ENCODE measurements at regions not wholly inside any gene's neighbourhood (a gene's known extent, or its start where the extent isn't known, plus 50 kb on each side); places are given as distances from the start of the nearest gene placed in this dataset.

GRCh38 chr7:15801041-15801440 is 114.6 kb upstream of the MEOX2 start:
- no peak for DNase-seq

GRCh38 chr7:15798081-15798480 is 111.6 kb upstream of the MEOX2 start:
- no peak for DNase-seq

GRCh38 chr7:15795393-15795792 is 108.9 kb upstream of the MEOX2 start:
- no peak for DNase-seq

- no peak for DNase-seq
Observed at GRCh38 chr7:15794801-15795200, 108.3 kb upstream of the MEOX2 start.

GRCh38 chr7:15784694-15785030 is 98.2 kb upstream of the MEOX2 start:
- no peak for DNase-seq

GRCh38 chr7:15783987-15784693 is 97.7 kb upstream of the MEOX2 start:
- DNase-seq, result no peak

- no peak for DNase-seq
Observed at GRCh38 chr7:15782656-15783055, 96.2 kb upstream of the MEOX2 start.

GRCh38 chr7:15781944-15782343 is 95.5 kb upstream of the MEOX2 start:
- DNase-seq, result no peak

- DNase-seq, result no peak
Observed at GRCh38 chr7:15780271-15780670, 93.8 kb upstream of the MEOX2 start.

GRCh38 chr7:15778191-15778590 is 91.7 kb upstream of the MEOX2 start:
- no peak for DNase-seq

- DNase-seq, result no peak
Observed at GRCh38 chr7:15765753-15766152, 79.3 kb upstream of the MEOX2 start.

- DNase-seq, result no peak
Observed at GRCh38 chr7:15764851-15765382, 78.4 kb upstream of the MEOX2 start.

- DNase-seq, result no peak
Observed at GRCh38 chr7:15764010-15764409, 77.5 kb upstream of the MEOX2 start.

GRCh38 chr7:15757041-15758000 is 70.8 kb upstream of the MEOX2 start:
- no peak for DNase-seq

- no peak for DNase-seq
Observed at GRCh38 chr7:15755061-15755460, 68.6 kb upstream of the MEOX2 start.

- DNase-seq, result no peak
Observed at GRCh38 chr7:15753887-15754579, 67.5 kb upstream of the MEOX2 start.

- no peak for DNase-seq
Observed at GRCh38 chr7:15752377-15752776, 65.9 kb upstream of the MEOX2 start.

- no peak for DNase-seq
Observed at GRCh38 chr7:15751191-15751701, 64.8 kb upstream of the MEOX2 start.

- no peak for DNase-seq
Observed at GRCh38 chr7:15750727-15751126, 64.2 kb upstream of the MEOX2 start.

- no peak for DNase-seq
Observed at GRCh38 chr7:15749631-15750030, 63.1 kb upstream of the MEOX2 start.

GRCh38 chr7:15747712-15748111 is 61.2 kb upstream of the MEOX2 start:
- no peak for DNase-seq

- DNase-seq, result no peak
Observed at GRCh38 chr7:15747301-15747700, 60.8 kb upstream of the MEOX2 start.

GRCh38 chr7:15743926-15744480 is 57.5 kb upstream of the MEOX2 start:
- no peak for DNase-seq
